ENCODE measurements at regions not wholly inside any gene's neighbourhood (a gene's known extent, or its start where the extent isn't known, plus 50 kb on each side); places are given as distances from the start of the nearest gene placed in this dataset.

GRCh38 chr1:221025501-221025900, 146.3 kb downstream of the HLX start:
- TF ChIP-seq, protein P1, sequence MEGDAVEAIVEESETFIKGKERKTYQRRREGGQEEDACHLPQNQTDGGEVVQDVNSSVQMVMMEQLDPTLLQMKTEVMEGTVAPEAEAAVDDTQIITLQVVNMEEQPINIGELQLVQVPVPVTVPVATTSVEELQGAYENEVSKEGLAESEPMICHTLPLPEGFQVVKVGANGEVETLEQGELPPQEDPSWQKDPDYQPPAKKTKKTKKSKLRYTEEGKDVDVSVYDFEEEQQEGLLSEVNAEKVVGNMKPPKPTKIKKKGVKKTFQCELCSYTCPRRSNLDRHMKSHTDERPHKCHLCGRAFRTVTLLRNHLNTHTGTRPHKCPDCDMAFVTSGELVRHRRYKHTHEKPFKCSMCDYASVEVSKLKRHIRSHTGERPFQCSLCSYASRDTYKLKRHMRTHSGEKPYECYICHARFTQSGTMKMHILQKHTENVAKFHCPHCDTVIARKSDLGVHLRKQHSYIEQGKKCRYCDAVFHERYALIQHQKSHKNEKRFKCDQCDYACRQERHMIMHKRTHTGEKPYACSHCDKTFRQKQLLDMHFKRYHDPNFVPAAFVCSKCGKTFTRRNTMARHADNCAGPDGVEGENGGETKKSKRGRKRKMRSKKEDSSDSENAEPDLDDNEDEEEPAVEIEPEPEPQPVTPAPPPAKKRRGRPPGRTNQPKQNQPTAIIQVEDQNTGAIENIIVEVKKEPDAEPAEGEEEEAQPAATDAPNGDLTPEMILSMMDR (IDR thresholded peaks at IDR 0.05), result no peak
- TF ChIP-seq POLR2A (IDR thresholded peaks at IDR 0.05), result no peak

Measured in upper lobe of left lung (tissue), 4 donors.